ENCODE measurements at regions not wholly inside any gene's neighbourhood (a gene's known extent, or its start where the extent isn't known, plus 50 kb on each side); places are given as distances from the start of the nearest gene placed in this dataset.

- DNase-seq (ENCODE audit: low read depth), result no peak
Observed at GRCh38 chr6:169046483-169047192, 207.0 kb downstream of the THBS2 start.

GRCh38 chr6:169046021-169046420 lies 207.6 kb downstream of the THBS2 start:
- DNase-seq (ENCODE audit: low read depth), result no peak

- DNase-seq (ENCODE audit: low read depth), result no peak
Observed at GRCh38 chr6:169045486-169045885, 208.2 kb downstream of the THBS2 start.

GRCh38 chr6:169044381-169045230 lies 209.0 kb downstream of the THBS2 start:
- DNase-seq (ENCODE audit: low read depth), result no peak

GRCh38 chr6:169042061-169042460 lies 211.6 kb downstream of the THBS2 start:
- DNase-seq (ENCODE audit: low read depth), result no peak

GRCh38 chr6:169041078-169041477 lies 212.6 kb downstream of the THBS2 start:
- DNase-seq (ENCODE audit: low read depth), result no peak

- no peak for DNase-seq (ENCODE audit: low read depth)
Observed at GRCh38 chr6:169038691-169039090, 215.0 kb downstream of the THBS2 start.

- no peak for DNase-seq (ENCODE audit: low read depth)
Observed at GRCh38 chr6:169035385-169036240, 218.0 kb downstream of the THBS2 start.

- no peak for DNase-seq (ENCODE audit: low read depth)
Observed at GRCh38 chr6:169034516-169035167, 219.0 kb downstream of the THBS2 start.

- no peak for DNase-seq (ENCODE audit: low read depth)
Observed at GRCh38 chr6:169029861-169030260, 223.8 kb downstream of the THBS2 start.

GRCh38 chr6:169028343-169028742 lies 225.3 kb downstream of the THBS2 start:
- DNase-seq (ENCODE audit: low read depth), result no peak

- DNase-seq (ENCODE audit: low read depth), result no peak
Observed at GRCh38 chr6:169026175-169026574, 227.5 kb downstream of the THBS2 start.

GRCh38 chr6:169024047-169024660 lies 229.5 kb downstream of the THBS2 start:
- no peak for DNase-seq (ENCODE audit: low read depth)

GRCh38 chr6:169023161-169023874 lies 230.3 kb downstream of the THBS2 start:
- no peak for DNase-seq (ENCODE audit: low read depth)

GRCh38 chr6:169022079-169022478 lies 231.6 kb downstream of the THBS2 start:
- no peak for DNase-seq (ENCODE audit: low read depth)

- DNase-seq (ENCODE audit: low read depth), result no peak
Observed at GRCh38 chr6:169020821-169021220, 232.8 kb downstream of the THBS2 start.

- DNase-seq (ENCODE audit: low read depth), result no peak
Observed at GRCh38 chr6:169019727-169020491, 233.7 kb downstream of the THBS2 start.

- DNase-seq (ENCODE audit: low read depth), result no peak
Observed at GRCh38 chr6:169019111-169019510, 234.5 kb downstream of the THBS2 start.

- no peak for DNase-seq (ENCODE audit: low read depth)
Observed at GRCh38 chr6:169016758-169017157, 236.9 kb downstream of the THBS2 start.

All from non-pigmented ciliary epithelial cell (primary cell).